Chondrocyte (in vitro differentiated cells): ENCODE measurements at regions not wholly inside any gene's neighbourhood (a gene's known extent, or its start where the extent isn't known, plus 50 kb on each side); places are given as distances from the start of the nearest gene placed in this dataset.

Experiments used
- DNase-seq: peaks from one replicate; pipeline ENCODE4 v3.0.0; 2021; ENCODE audit warnings: mixed read lengths, low spot score
- H3K27ac Mint-ChIP-seq: one replicate; pipeline ENCODE4 v1.8.0; 2021; ENCODE audit warnings: mild to moderate bottlenecking, moderate library complexity, mixed read lengths; ENCODE audit not compliant: unreplicated experiment
- H3K27me3 Mint-ChIP-seq: 2 replicates; pipeline ENCODE4 v1.8.0; 2021; ENCODE audit warnings: low read depth, mixed read lengths
- H3K36me3 Mint-ChIP-seq: 2 replicates; pipeline ENCODE4 v1.8.0; 2021; ENCODE audit warnings: low read depth, mixed read lengths
- H3K4me1 Mint-ChIP-seq: 2 replicates; pipeline ENCODE4 v1.8.0; 2021; ENCODE audit warnings: low read depth, mild to moderate bottlenecking, mixed read lengths
- H3K4me3 Mint-ChIP-seq: one replicate; pipeline ENCODE4 v1.8.0; 2021; ENCODE audit warnings: mild to moderate bottlenecking, moderate library complexity, mixed read lengths; ENCODE audit not compliant: unreplicated experiment
- H3K9me3 Mint-ChIP-seq: 2 replicates; pipeline ENCODE4 v1.8.0; 2021; ENCODE audit warnings: low read depth, mixed read lengths
- CTCF ChIP-seq: fragments of 200-600 bp; sonication (generic); IDR thresholded peaks from 2 replicates; pipeline ENCODE4 v1.5.0; 2021; ENCODE audit warnings: antibody characterized with exemption, mild to moderate bottlenecking, moderate library complexity

- no peak for TF ChIP-seq CTCF
- H3K4me3 Mint-ChIP-seq: peak overlapping the region; percentile 54
- H3K36me3 Mint-ChIP-seq: no peaks in the 10 kb centered on the region
- no peak for DNase-seq
- H3K27ac Mint-ChIP-seq: peak overlapping the region; percentile 81
- H3K9me3 Mint-ChIP-seq: no peaks in the 10 kb centered on the region
- H3K4me1 Mint-ChIP-seq: peaks cover 24% of the 10 kb centered on the region
- peaks cover 1% of the 10 kb centered on the region for H3K27me3 Mint-ChIP-seq
These were observed 63.0 kb upstream of the CD2AP start for GRCh38 chr6:47414423-47415167.

- no peak for TF ChIP-seq CTCF
- no peak overlapping the region for H3K4me3 Mint-ChIP-seq
- H3K27ac Mint-ChIP-seq: no peak overlapping the region
- peaks cover 1% of the 10 kb centered on the region for H3K27me3 Mint-ChIP-seq
- H3K36me3 Mint-ChIP-seq: no peaks in the 10 kb centered on the region
- no peaks in the 10 kb centered on the region for H3K9me3 Mint-ChIP-seq
- no peak for DNase-seq
- H3K4me1 Mint-ChIP-seq: peaks cover 30% of the 10 kb centered on the region
These were observed 60.9 kb upstream of the CD2AP start for GRCh38 chr6:47416396-47417345.

GRCh38 chr6:47419621-47420020, 58.0 kb upstream of the CD2AP start:
- H3K27ac Mint-ChIP-seq: peak overlapping the region; percentile 61
- H3K36me3 Mint-ChIP-seq: no peaks in the 10 kb centered on the region
- no peak overlapping the region for H3K4me3 Mint-ChIP-seq
- DNase-seq: no peak
- H3K4me1 Mint-ChIP-seq: peaks cover 21% of the 10 kb centered on the region
- no peaks in the 10 kb centered on the region for H3K9me3 Mint-ChIP-seq
- H3K27me3 Mint-ChIP-seq: no peaks in the 10 kb centered on the region
- no peak for TF ChIP-seq CTCF

GRCh38 chr6:47420394-47421371, 56.9 kb upstream of the CD2AP start:
- peaks cover 14% of the 10 kb centered on the region for H3K4me1 Mint-ChIP-seq
- no peak for DNase-seq
- H3K9me3 Mint-ChIP-seq: no peaks in the 10 kb centered on the region
- no peak for TF ChIP-seq CTCF
- H3K4me3 Mint-ChIP-seq: no peak overlapping the region
- no peaks in the 10 kb centered on the region for H3K27me3 Mint-ChIP-seq
- no peaks in the 10 kb centered on the region for H3K36me3 Mint-ChIP-seq
- no peak overlapping the region for H3K27ac Mint-ChIP-seq
